GM06990 (cell line): ENCODE measurements at regions not wholly inside any gene's neighbourhood (a gene's known extent, or its start where the extent isn't known, plus 50 kb on each side); places are given as distances from the start of the nearest gene placed in this dataset.

Source experiments
- DNase-seq: peaks from one replicate; pipeline ENCODE4 v3.0.0-alpha.2; 2011; ENCODE audit not compliant: insufficient read length; ENCODE audit errors: extremely low read depth
- H3K27me3 ChIP-seq: replicated peaks from 2 replicates; pipeline ENCODE4 v1.6.0; 2011; ENCODE audit warnings: low read length; ENCODE audit not compliant: control insufficient read depth, insufficient read depth
- H3K36me3 ChIP-seq: 2 replicates; pipeline ENCODE4 v1.5.1; 2011; ENCODE audit warnings: low read length; ENCODE audit not compliant: control insufficient read depth, insufficient read depth
- H3K4me3 ChIP-seq: replicated peaks from 2 replicates; pipeline ENCODE4 v1.5.1; 2011; ENCODE audit warnings: low read depth, mild to moderate bottlenecking, control low read depth, low read length
- CTCF ChIP-seq: IDR thresholded peaks from 2 replicates; pipeline ENCODE4 v1.5.1; 2011; ENCODE audit warnings: low read length, control low read depth, mild to moderate bottlenecking, inconsistent platforms; ENCODE audit not compliant: insufficient read depth, poor library complexity, severe bottlenecking

GRCh38 chr1:29698626-29699025, 462.3 kb downstream of the PTPRU start:
- no peak for TF ChIP-seq CTCF
- no peaks in the 10 kb centered on the region for H3K36me3 ChIP-seq
- no peak overlapping the region for H3K4me3 ChIP-seq
- DNase-seq, result no peak
- peaks cover 2% of the 10 kb centered on the region for H3K27me3 ChIP-seq

- Histone ChIP-seq H3K36me3 (no peaks in the 10 kb centered on the region), H3K27me3 (peaks cover 2% of the 10 kb centered on the region), H3K4me3 (no peak overlapping the region)
- peak; percentile 41 for TF ChIP-seq CTCF
- no peak for DNase-seq
Measured at GRCh38 chr1:29698033-29698432, 461.7 kb downstream of the PTPRU start.

GRCh38 chr1:29697391-29697780, 461.1 kb downstream of the PTPRU start:
- peaks cover 2% of the 10 kb centered on the region for H3K27me3 ChIP-seq
- DNase-seq, result no peak
- no peaks in the 10 kb centered on the region for H3K36me3 ChIP-seq
- H3K4me3 ChIP-seq, result no peak overlapping the region
- no peak for TF ChIP-seq CTCF

- Histone ChIP-seq H3K4me3 (no peak overlapping the region), H3K36me3 (no peaks in the 10 kb centered on the region), H3K27me3 (no peaks in the 10 kb centered on the region; the same call in none of the 2 replicates)
- no peak for TF ChIP-seq CTCF
- DNase-seq, result no peak
Measured at GRCh38 chr1:29696656-29697390, 460.5 kb downstream of the PTPRU start.

- Histone ChIP-seq H3K4me3 (no peak overlapping the region), H3K27me3 (no peaks in the 10 kb centered on the region; the same call in none of the 2 replicates), H3K36me3 (no peaks in the 10 kb centered on the region)
- TF ChIP-seq CTCF, result no peak
- DNase-seq, result no peak
Measured at GRCh38 chr1:29695803-29696202, 459.5 kb downstream of the PTPRU start.

GRCh38 chr1:29695036-29695435, 458.7 kb downstream of the PTPRU start:
- H3K36me3 ChIP-seq, result no peaks in the 10 kb centered on the region
- H3K4me3 ChIP-seq, result no peak overlapping the region
- DNase-seq, result no peak
- no peak for TF ChIP-seq CTCF
- H3K27me3 ChIP-seq, result no peaks in the 10 kb centered on the region; the same call in none of the 2 replicates
